ENCODE measurements at regions not wholly inside any gene's neighbourhood (a gene's known extent, or its start where the extent isn't known, plus 50 kb on each side); places are given as distances from the start of the nearest gene placed in this dataset.

DNA sequence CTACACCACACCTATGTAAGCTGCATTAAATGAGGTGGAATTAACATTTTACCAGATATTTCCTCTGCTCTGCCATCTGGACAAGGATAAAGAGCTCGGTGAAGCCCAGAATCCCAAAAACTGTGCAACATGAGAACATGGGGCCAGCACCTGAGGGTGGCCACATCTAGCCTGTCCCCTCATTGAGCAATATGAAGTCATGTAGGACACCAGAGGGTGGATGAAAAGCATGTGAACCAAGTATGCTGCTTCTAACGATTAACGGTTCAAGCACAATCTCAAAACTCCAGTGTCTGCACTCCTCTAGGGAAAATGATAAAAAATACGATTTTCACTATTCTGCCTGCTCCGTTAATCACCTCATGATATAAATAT is 545.8 kb downstream of the EBF1 start:
- no peak for DNase-seq (ENCODE audit: low read depth in 2 of 2)

DNA sequence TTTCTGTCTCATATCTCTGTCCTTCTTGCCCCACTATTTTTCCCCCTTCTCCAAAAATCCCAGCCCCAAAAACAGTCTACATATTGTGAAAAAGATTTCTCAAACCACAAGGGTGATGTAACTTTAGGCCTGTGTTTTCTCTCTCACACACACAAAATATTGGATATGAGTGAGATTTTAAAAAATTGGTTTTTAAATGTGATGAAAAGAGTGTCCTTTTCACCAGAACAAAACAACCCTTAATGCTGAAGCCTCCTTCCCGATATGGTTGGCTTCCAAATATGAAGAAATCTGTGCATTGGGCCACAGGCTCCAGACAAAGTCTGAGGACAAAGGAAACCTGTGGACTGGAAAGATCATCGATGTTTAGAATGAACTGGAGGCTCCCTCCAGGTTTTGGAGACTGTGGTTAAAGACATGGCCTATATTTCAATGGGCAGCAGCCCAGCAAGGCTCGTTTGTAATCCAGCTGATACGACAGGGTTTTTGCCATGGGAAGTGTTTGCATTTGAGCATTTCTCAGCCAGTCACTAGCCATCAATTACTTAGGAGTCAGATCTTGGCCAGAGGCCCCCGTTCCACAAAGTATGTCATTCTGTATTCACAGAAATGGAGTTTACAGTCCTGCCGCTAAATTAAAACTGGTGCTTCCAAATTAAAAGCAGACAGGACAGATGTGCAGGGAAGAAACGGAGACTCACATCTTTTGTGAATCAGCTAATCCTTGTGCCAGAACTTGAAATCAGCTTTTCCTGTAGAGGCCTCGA is 546.3 kb downstream of the EBF1 start:
- no peak for DNase-seq (ENCODE audit: low read depth in 2 of 2)

DNA sequence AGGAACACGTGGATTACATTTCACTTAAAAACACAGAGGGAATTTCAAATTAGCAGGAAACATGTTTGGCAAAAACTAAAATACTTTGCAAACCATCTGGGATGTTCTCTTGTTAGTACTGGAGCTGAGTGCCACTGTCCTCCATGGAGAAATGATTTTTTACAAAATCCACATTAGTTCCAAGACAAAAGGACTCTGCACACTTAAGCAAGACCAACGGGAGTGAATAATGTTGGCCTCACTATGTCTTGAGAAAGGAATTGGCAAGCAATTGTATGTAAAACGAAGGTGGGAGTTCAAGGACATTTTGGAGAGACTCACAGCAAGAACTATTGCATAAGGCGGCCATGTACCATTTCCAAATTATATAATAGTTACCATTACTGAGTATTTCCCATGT is 547.5 kb downstream of the EBF1 start:
- DNase-seq (ENCODE audit: low read depth in 2 of 2): no peak

DNA sequence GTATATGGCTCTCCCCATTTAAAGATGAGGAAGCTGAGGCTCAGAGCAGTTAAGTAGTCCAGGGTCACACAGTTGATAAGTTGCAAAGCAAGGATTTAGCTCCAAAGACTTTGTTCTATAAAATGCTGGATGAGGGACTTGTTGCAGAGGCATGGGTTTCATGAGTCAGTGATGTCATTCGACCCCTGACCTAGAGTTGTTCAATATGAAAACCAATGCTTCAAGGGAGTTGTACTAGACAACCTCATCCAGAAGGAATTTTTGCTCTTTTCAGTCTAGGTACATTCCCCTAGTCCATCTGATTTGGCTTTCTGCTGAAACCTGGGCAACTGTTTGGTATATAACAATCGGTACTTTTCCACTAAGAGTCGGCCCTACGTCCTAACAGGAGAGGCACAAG is 550.4 kb downstream of the EBF1 start:
- no peak for DNase-seq (ENCODE audit: low read depth in 2 of 2)

DNA sequence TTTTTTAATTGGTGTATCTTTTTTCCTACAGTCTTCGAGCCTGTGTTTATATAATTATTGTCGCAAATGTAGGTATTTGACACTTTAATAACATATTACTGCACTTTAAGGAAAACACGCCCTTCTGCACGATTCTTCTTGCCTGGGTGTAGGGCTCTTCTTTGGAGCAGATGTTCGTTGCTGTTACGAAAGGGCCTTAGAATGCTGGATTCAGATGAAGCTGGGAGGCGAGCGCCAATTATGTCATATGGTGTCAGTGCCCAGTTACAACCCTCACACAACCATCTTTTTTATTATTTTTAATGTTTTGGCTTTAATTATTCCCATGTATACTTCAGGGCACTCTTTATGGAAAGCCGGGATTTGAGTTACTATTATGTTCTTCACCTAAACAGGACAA is 553.0 kb downstream of the EBF1 start:
- no peak for DNase-seq (ENCODE audit: low read depth in 2 of 2)

DNA sequence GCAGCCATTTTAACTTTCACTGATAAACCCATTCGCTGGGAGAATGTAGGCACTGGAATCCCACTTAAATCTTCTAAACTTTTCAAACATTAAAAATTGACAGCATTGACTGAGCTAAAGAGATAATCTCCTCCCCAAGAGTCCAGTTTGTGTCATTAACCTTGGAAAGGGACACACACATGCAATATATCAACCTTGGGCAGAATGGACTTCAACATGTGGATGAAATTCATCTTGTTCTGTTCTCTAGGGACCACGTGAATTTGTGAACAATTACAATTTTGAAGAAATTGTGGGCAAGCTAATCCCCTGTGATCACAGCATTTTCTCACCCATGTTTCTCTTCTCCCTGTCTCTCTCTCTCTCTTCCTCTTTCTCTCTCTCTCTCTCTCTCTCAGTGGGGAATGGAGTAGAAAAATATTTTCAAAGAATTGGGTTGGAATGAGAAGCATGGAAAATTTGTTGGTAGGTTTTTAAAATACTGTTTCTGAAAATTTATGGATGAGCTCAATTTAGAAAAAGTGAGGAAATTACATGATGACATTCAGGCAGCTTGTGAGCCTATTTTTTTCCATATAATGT is 553.7 kb downstream of the EBF1 start:
- no peak for DNase-seq (ENCODE audit: low read depth in 2 of 2)

DNA sequence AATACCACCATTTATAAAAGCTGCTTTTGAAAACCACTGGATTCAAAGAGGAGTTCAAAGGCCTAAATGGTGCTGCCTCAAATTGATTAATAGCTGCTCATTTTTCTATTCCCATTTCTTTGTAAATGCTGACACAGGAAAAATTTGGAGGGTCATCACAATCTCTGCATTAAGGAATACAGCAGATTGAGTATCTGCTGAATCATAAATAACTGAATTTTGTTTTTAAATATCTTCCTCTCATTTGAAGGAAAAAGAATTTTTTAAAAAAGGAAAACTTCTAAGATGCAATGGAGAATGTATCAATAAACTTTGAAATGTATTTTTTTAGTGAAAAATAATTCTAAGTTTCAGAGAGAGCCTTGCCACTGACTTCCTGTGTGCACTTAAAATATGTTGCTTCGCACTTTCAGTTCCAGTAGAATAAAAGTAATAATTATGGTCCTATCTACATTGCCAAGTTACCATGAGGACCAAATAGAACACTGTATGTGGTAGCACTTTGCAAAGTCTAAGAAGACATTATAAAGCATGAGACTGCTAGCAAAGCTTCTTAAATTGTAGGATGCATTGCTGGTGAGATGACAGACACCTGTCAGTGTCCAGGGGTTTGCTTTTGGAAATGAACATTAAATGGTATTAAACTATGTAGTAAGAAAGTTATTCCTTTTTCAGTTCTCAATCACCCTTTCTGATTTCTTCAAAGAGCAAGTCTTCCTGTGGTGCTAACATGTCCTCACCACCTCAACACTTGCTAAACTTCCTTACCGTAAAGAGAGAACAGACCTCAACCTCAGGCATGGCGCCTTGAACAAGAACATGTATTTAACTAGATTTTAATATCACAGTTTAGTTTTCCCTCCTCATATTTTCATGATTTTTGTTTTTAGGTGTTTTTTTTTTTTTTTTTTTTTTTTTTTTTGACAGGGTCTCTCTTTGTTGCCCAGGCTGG is 555.1 kb downstream of the EBF1 start:
- DNase-seq (ENCODE audit: low read depth in 2 of 2): no peak

DNA sequence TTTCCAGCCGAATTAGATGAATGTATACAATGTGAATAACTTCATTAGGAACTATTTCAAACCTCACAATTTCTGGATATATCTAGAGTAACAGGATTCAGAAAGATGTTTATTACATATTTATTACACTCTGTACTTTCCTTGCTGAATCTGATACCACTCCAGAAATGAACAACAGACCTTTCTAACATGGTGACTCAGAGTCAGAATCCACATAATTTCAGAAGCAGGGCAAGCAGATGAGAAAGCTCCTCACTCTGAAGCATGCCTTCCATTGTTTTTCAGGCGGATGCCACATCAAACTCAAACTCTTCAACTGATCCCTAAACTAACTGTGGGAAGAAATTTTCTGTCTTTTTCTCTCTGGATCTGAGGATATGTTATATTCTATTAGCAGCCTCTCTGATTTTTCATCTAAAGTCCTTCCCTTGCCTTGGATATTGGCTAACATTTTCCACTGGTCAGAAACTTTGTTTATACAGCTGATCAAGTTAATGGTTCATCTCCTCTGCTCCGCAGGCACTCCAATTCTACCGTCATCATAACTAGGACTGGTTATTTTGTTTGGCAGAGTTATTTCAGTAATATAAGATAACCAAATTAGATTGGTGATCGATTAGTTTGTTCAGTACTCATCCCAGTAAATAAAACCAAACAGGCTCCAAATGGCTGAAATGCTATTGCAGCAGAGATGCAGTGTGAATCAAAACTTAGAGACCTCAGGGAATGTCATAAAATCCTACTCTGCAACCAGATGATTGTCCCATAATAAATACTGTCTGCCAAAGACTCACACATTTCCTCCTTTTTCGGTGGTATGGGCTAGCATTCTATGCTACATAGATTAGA is 556.0 kb downstream of the EBF1 start:
- no peak for DNase-seq (ENCODE audit: low read depth in 2 of 2)

DNA sequence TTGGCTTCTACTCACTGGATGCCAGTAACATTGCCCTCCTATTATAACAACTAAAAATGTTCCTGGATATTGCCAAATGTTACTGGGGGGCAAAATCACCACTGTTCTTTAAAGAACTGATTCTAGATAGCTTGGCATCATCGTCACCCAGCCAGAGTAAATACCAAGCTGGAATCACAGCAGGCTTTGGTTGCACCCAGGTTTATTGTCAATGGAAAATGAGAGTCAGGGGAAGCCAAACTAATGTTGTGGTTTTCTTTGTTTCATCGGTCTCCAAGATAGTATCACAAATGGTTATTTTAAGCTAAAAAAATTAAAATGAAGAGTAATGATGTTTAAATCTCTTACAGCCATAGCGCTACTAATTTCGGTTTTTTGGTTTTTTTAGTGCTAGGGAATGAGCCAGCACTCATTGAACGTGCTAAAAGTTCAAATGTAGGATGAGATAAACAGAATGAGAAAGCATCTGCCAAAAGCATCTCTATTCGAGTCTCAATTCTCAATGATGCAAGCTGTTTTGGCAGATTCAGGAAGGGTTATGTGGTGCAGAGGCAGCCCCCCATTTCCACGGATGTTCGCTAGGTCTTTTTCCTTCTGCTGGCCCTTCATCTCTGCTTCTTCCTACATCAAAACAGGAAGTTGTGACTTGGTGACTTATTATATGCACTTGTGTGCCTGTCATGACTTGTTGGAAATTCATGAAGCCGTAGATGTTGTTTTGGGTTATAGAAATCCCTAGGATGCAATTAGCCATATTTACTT is 558.0 kb downstream of the EBF1 start:
- DNase-seq (ENCODE audit: low read depth in 2 of 2): no peak

DNA sequence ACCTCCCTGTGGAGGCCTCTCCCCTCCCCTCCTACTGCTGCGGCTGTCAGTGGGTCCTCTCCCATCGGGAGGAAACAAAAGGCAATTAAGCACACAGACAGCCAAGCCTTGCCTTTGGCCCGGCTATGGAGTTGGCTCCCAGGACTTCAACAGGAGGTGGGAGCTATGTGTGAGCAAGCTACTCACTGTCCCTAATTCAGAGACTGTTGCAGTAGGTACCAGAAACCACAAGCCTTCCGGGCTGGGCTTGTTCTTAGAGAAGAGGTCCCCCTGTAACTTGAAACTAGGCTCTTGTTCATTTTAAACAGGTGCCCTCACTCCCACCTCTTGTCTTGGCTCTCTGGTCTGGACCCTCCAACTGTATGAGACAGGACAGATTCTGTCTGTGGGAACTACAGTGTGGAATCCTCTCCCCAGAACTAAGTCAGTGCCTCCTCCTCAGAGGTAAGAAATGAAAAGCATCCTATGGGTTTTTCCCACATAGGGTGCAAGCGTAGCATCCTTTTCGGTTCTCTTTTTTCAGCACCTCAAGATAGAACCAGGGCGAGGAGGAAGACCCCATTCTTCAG is 561.1 kb downstream of the EBF1 start:
- no peak for DNase-seq (ENCODE audit: low read depth in 2 of 2)

DNA sequence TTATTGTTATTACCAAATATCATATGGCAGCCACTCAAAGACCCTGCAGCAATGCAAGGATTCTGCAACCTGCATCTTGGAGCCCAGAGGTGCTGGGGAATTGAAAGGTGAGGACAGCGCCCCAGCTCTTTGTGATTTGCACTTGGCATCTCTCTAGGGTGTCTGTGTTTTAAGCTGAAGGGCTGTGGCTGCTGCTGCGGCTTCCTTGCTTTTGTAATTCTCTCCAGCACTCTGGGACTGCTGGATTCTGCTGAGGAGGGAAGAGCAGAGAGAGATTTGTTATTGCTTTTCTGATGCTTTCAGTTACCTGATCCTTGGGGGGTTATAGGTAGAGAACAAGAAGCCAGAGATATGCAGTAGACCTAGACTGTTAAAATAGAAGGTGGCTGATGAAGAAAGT is 562.4 kb downstream of the EBF1 start:
- DNase-seq (ENCODE audit: low read depth in 2 of 2): no peak

DNA sequence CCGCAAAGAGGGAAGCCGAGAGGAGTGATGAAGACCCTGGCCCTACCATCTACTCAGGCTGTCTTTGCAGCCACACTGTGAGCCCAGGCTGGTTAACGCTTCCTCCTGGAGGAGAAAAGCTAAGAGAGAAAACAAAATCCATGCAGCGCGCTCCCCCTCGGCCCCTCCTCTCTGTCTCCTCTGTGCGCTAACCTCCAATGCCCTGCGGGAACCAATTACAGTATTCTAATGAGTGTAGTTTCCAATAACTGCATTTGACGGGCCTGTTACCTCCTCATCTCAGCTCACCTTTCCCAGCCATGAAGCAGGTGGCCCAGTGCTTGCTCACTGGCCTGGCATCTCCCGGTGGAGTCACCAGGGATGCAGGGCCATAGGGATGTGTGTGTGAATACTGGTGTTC is 565.5 kb downstream of the EBF1 start:
- no peak for DNase-seq (ENCODE audit: low read depth in 2 of 2)

DNA sequence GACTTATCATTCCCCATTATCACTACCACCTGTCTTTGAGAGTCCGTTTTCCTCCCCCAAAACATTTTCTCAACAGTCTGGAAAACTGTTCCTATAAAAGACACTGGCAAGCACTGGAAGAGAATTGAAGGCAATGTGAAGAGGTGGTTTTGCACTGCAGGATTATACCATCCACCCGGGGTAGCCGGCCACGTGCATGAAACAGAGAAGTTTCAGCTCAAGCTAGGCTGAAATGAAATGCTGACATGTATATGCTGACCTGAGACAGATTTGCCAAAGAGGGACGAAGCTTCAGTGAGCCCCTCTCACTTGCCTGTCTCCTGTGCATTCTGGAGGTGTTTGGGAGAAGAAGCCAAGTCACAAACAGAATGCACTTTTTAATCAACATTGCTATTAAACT is 567.0 kb downstream of the EBF1 start:
- DNase-seq (ENCODE audit: low read depth in 2 of 2): no peak

DNA sequence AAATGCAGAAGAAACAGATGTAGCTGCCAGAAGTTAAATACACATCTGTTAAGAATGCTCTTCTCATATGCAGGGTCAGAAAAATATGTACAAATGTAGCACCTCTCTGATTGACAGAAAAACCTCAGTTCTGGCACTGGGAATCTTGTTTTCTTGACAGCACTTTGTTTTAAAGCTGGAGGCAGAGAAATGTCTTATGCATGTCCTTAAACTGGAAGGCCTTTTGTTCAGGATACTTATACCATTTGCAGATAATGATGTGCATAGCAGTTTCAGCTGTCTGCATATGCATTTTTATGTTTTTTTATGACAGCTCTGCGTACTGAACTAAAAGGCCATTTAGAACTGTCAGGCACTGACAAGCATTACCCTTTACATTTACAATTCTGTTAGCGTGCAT is 567.9 kb downstream of the EBF1 start:
- DNase-seq (ENCODE audit: low read depth in 2 of 2): no peak

DNA sequence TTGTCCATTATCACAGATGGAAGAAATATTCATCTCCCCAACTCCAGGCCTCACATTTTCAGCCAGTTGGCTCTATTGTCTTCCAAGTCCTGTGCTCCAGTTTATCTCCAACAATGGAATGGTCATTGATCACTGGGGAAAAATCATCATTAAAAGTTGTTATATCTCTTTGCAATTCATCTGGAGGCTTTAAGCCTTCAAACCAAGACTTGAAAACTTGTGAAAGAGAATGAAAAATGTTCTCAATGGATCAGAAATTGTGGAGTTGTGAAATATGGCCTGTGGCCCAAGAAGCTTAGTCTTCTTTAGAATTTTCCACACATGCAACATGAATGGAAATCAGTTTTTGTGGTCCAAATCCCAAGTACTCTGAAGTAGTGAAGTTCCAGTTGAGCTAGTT is 569.6 kb downstream of the EBF1 start:
- DNase-seq (ENCODE audit: low read depth in 2 of 2): no peak

DNA sequence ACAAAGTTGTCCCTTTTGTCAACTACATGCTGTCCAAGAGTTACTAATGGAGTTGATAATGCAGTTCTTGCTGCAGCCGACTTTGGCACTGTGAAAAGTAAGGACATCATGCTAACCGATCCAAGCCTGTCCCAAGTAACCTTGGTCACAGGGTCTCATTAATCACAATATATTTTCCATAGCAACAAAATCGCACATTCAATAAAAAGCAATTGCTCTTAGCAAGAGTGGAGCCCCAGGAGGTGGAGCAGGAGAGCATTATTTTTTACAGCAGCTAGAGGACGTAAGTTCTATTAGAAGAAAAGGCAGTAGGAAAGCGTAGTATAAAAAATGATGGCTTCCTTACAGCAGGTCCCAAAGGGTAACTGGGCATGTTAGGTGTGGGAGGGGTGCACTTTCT is 570.3 kb downstream of the EBF1 start:
- DNase-seq (ENCODE audit: low read depth in 2 of 2): no peak

DNA sequence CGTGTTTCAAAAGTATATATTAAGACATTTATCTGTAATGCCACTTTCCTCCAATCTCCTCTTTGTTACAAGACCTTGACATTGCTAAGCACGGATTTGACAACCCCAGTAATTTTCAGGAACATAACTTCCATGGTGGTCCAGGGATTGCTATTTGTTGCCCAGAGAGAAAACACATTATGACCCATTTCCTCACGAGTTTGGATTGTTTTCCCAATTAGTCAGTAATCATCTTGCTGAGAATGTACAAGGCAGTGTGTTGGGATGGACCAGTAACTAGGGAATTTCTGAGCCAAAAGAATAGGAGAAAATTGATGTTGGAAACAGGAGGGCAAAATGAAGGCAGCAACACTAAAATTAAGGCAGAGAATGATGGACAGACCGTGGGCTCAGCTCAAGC is 574.1 kb downstream of the EBF1 start:
- no peak for DNase-seq (ENCODE audit: low read depth in 2 of 2)

DNA sequence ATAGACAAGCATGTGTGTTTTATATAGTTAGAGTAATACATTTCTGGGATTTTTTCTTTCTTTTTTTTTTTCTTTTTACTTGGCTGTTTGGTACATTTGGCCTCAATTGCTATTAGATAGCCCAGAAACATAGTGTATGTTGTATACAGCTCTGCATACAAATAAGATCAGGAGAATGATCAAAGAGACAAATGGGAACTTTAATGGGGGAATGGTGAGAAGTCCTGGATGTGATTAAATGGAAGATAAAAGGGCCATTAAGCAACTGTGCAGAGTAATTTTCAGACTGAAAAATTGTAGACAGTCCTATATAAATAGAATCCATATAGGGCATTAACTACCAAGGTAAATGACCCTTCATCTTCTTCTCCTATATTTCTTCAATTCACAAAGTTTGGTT is 575.6 kb downstream of the EBF1 start:
- no peak for DNase-seq (ENCODE audit: low read depth in 2 of 2)

DNA sequence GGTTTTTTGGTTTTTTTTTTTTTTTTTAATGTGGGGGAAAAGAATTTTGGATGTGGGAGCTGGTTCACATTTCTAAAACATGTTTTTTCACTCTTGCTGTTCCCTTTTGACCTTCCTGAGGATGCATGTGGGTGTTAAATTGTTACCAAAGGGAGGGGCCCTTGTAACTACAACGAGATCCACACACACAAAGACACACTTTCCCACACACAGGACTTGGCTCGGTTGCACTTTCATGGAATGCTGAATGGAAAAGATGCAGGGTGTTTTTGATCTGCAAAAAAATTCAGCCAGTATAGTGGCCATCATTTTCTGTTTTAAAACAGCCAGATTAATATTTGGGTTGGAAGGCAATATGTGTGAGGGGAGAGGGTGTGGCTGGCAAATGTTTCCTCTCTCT is 576.9 kb downstream of the EBF1 start:
- peak in 1 of 2 donors; percentile 10 for DNase-seq (ENCODE audit: low read depth in 2 of 2)

DNA sequence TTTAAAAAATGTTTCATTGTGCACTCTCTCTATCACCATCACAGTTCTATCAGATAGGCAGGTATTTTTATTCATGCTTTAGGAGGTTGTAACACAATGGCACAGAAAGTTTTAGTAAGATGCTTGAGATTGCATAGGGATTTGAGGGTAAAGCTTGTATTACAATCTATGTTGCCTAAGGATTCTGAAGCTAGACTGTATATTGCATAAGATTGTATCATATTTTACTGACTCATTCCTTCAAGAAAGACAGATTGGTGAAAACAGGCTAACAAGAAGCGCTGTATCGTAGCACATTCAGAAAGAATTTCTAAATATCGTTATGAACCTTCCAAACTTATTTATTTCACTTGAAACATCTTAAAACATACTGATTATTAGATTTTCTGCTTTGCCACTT is 577.7 kb downstream of the EBF1 start:
- DNase-seq (ENCODE audit: low read depth in 2 of 2): no peak
